CD4-positive, alpha-beta T cell (primary cell): ENCODE measurements at regions not wholly inside any gene's neighbourhood (a gene's known extent, or its start where the extent isn't known, plus 50 kb on each side); places are given as distances from the start of the nearest gene placed in this dataset.

Experiments used
- ATAC-seq: fragments of 200-7000 bp; cut with Tn5 transposase; one replicate; pipeline ENCODE4 v1.10.0; 2022; ENCODE audit warnings: mild to moderate bottlenecking; ENCODE audit not compliant: poor library complexity
- CTCF ChIA-PET: fragments of 350-600 bp; sonication (Branson Sonifier 250); formaldehyde crosslinking; loops from one replicate; lab custom pipeline; 2021; ENCODE audit warnings: antibody characterized with exemption, inconsistent platforms; lab: Charles Lee
- POLR2A ChIA-PET: fragments of 350-600 bp; sonication (Branson Sonifier 250); formaldehyde crosslinking; loops from one replicate; lab custom pipeline; 2021; ENCODE audit warnings: antibody characterized with exemption, inconsistent platforms; lab: Charles Lee
- DNase-seq, 14 experiments: peaks; one replicate each; pipeline ENCODE4 v3.0.0-alpha.2; 2013 to 2020; ENCODE audit warnings: mixed read lengths in 2 of 14
- H3K27ac ChIP-seq, 2 donors: one replicate each; pipeline versions ENCODE4 v1.5.1 to v1.7.0; 2013; ENCODE audit warnings: low read length in 2 of 2, low read depth in 1 of 2, mild to moderate bottlenecking in 1 of 2
- H3K27me3 ChIP-seq, 2 experiments: 1 replicate in 1 of 2; 2 replicates in 1 of 2; pipeline versions ENCODE4 v1.6.1 to v1.7.0; 2013; ENCODE audit warnings: low read length in 2 of 2, control low read depth in 1 of 2, mild to moderate bottlenecking in 1 of 2, moderate library complexity in 1 of 2; ENCODE audit not compliant: insufficient read depth in 2 of 2, control insufficient read depth in 1 of 2
- H3K36me3 ChIP-seq: one replicate; pipeline ENCODE4 v1.6.1; 2013; ENCODE audit warnings: low read length, control low read depth; ENCODE audit not compliant: insufficient read depth
- H3K4me1 ChIP-seq: one replicate; pipeline ENCODE4 v1.6.1; 2013; ENCODE audit warnings: low read length, control low read depth; ENCODE audit not compliant: insufficient read depth
- H3K4me3 ChIP-seq: one replicate; pipeline ENCODE4 v1.5.1; 2013; ENCODE audit warnings: mild to moderate bottlenecking, low read length, moderate library complexity
- H3K9me3 ChIP-seq, 2 experiments: 1 replicate in 1 of 2; 2 replicates in 1 of 2; pipeline versions ENCODE4 v1.6.1 to v1.7.0; 2013; ENCODE audit warnings: low read length in 2 of 2, mild to moderate bottlenecking in 2 of 2, control low read depth in 1 of 2, moderate library complexity in 1 of 2; ENCODE audit not compliant: control insufficient read depth in 1 of 2, insufficient read depth in 1 of 2
- H3K27ac Mint-ChIP-seq: one replicate; pipeline ENCODE4 v1.8.0; 2020; ENCODE audit warnings: mixed read lengths
- H3K27me3 Mint-ChIP-seq: one replicate; pipeline ENCODE4 v1.8.0; 2021; ENCODE audit warnings: mixed read lengths
- H3K36me3 Mint-ChIP-seq: one replicate; pipeline ENCODE4 v1.8.0; 2021; ENCODE audit warnings: low read depth, mixed read lengths
- H3K4me1 Mint-ChIP-seq: one replicate; pipeline ENCODE4 v1.8.0; 2021; ENCODE audit warnings: low read depth, mixed read lengths
- H3K4me3 Mint-ChIP-seq: one replicate; pipeline ENCODE4 v1.8.0; 2020; ENCODE audit warnings: mild to moderate bottlenecking, mixed read lengths
- H3K9me3 Mint-ChIP-seq: one replicate; pipeline ENCODE4 v1.8.0; 2020; ENCODE audit warnings: mixed read lengths
- intact Hi-C, 2 experiments: fragments of 100-400 bp; cut with DNase I in 1 of 2; cut with micrococcal nuclease in 1 of 2; formaldehyde crosslinking; loops; one replicate each; pipeline versions ENCODE4 v1.15.1 to v1.9.0; 2023 to 2025; cut with DNase I, micrococcal nuclease
- TF ChIP-seq, protein P1 (sequence below): fragments of 200-600 bp; IDR thresholded peaks from one replicate; pipeline ENCODE4 v1.8.0; 2022; ENCODE audit warnings: antibody characterized with exemption, mild to moderate bottlenecking

DNA sequence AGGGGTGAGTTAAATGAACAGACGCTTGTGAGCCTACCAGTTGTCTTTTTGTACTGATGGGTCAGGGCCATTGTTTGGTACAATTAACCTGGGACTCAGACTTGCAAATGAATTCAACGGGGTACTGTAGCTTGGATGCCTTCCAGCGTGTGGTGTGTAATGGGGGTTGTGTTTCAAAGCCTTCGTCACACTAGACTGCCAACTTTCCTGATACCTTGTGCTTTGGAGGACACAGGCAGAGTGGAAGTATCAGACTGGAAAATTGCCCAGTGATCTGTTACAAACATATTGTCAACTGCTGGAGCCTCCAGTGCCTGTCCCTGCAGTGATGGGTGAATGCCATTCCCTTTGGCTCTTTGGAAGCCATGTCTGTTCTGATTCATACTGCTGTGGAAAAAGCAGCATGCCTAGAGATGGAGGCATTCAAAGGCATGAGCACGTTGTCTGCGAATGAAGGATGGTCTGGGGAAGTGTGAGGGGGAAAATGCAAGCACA is 384.5 kb downstream of the LMX1A start:
- Mint-ChIP-seq H3K4me1 (no peaks in the 10 kb centered on the region), H3K4me3 (no peak overlapping the region), H3K36me3 (no peaks in the 10 kb centered on the region), H3K27ac (no peak overlapping the region), H3K27me3 (no peaks in the 10 kb centered on the region), H3K9me3 (peaks cover 4% of the 10 kb centered on the region)
- ATAC-seq (no peak), DNase-seq (no peak)
- Histone ChIP-seq H3K4me3 (no peak overlapping the region), H3K9me3 (no peaks in the 10 kb centered on the region), H3K27ac (no peak overlapping the region), H3K36me3 (no peaks in the 10 kb centered on the region), H3K27me3 (no peaks in the 10 kb centered on the region), H3K4me1 (no peaks in the 10 kb centered on the region)
- ChIA-PET CTCF (no interaction called here), POLR2A (no interaction called here)
- intact Hi-C loops = no loop called here
- TF ChIP-seq, protein P1, sequence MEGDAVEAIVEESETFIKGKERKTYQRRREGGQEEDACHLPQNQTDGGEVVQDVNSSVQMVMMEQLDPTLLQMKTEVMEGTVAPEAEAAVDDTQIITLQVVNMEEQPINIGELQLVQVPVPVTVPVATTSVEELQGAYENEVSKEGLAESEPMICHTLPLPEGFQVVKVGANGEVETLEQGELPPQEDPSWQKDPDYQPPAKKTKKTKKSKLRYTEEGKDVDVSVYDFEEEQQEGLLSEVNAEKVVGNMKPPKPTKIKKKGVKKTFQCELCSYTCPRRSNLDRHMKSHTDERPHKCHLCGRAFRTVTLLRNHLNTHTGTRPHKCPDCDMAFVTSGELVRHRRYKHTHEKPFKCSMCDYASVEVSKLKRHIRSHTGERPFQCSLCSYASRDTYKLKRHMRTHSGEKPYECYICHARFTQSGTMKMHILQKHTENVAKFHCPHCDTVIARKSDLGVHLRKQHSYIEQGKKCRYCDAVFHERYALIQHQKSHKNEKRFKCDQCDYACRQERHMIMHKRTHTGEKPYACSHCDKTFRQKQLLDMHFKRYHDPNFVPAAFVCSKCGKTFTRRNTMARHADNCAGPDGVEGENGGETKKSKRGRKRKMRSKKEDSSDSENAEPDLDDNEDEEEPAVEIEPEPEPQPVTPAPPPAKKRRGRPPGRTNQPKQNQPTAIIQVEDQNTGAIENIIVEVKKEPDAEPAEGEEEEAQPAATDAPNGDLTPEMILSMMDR = no peak

DNA sequence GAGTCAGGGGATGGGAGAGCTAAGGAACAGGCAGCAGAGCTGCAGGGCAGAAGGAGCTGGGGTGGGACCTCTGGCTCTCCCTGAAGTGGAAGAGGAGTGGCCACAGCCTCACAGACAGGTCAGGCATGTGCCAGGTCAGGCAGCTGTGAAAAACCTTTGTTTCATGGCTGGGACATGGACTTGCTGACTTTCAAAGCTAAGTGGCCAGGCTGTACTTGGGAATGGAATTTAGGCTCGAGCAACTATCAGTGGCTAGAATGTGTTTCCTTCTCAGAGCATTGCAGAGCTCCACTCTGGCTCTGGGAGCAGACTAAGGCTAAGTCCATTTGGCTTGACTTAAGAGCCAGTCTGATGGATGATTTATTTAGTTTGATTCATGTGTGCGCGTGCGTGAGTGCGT is 385.1 kb downstream of the LMX1A start:
- ATAC-seq = no peak
- no peak overlapping the region for H3K27ac Mint-ChIP-seq
- Histone ChIP-seq H3K27me3 (no peaks in the 10 kb centered on the region), H3K4me1 (no peaks in the 10 kb centered on the region), H3K9me3 (no peaks in the 10 kb centered on the region), H3K4me3 (no peak overlapping the region), H3K27ac (no peak overlapping the region), H3K36me3 (no peaks in the 10 kb centered on the region)
- H3K27me3 Mint-ChIP-seq = no peaks in the 10 kb centered on the region
- POLR2A ChIA-PET = no interaction called here
- CTCF ChIA-PET = no interaction called here
- no peaks in the 10 kb centered on the region for H3K4me1 Mint-ChIP-seq
- TF ChIP-seq, protein P1 = no peak
- peaks cover 2% of the 10 kb centered on the region for H3K9me3 Mint-ChIP-seq
- no peaks in the 10 kb centered on the region for H3K36me3 Mint-ChIP-seq
- intact Hi-C loops = no loop called here
- no peak overlapping the region for H3K4me3 Mint-ChIP-seq
- no peak for DNase-seq

DNA sequence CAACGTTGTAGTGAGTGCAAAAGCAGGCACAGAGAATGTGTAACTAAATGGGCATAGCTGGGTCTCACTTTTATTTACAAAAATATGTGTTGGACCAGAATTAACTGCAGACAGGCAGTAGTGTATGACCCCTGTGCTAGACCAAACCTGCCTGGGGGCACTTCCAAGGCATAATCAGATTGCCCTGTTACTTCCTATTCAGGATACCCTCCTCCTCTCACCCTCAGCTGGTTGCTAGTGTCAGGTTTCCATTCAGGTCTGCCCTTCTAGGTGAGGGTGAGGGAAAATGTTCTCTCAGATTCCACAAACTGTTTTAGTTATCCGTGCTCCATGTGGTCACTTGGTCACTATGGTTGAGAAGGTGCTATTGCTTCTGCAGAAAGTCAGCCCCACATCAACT is 387.3 kb downstream of the LMX1A start:
- Mint-ChIP-seq H3K4me1 (no peaks in the 10 kb centered on the region), H3K9me3 (peaks cover 2% of the 10 kb centered on the region), H3K27ac (no peak overlapping the region), H3K27me3 (no peaks in the 10 kb centered on the region), H3K4me3 (no peak overlapping the region), H3K36me3 (no peaks in the 10 kb centered on the region)
- POLR2A ChIA-PET = no interaction called here
- Histone ChIP-seq H3K36me3 (no peaks in the 10 kb centered on the region), H3K9me3 (no peaks in the 10 kb centered on the region), H3K27me3 (no peaks in the 10 kb centered on the region), H3K27ac (no peak overlapping the region), H3K4me3 (no peak overlapping the region), H3K4me1 (no peaks in the 10 kb centered on the region)
- intact Hi-C loops = no loop called here
- no peak for ATAC-seq
- CTCF ChIA-PET = no interaction called here
- TF ChIP-seq, protein P1 = no peak
- DNase-seq = no peak
